ENCODE measurements at regions not wholly inside any gene's neighbourhood (a gene's known extent, or its start where the extent isn't known, plus 50 kb on each side); places are given as distances from the start of the nearest gene placed in this dataset.

- Histone ChIP-seq H3K9ac (ENCODE audit: low read length) (no peak overlapping the region), H3K36me3 (ENCODE audit: insufficient read depth, low read length) (no peaks in the 10 kb centered on the region), H3K27ac (ENCODE audit: low read length) (no peak overlapping the region), H3K79me2 (replicated peaks; ENCODE audit: insufficient read depth, low read length) (no peaks in the 10 kb centered on the region), H3K9me3 (ENCODE audit: low read length) (no peaks in the 10 kb centered on the region), H3F3A (ENCODE audit: insufficient read depth, low read length, poor library complexity, severe bottlenecking) (no peaks in the 10 kb centered on the region), H3K27me3 (ENCODE audit: insufficient read depth, low read depth, low read length) (no peaks in the 10 kb centered on the region), H2AFZ (ENCODE audit: low read depth, low read length) (no peak overlapping the region), H3K4me2 (ENCODE audit: low read length) (no peak overlapping the region), H3K4me3 (ENCODE audit: low read length) (no peak overlapping the region), H3K9me2 (ENCODE audit: insufficient read depth, low read length) (no peaks in the 10 kb centered on the region), H4K20me1 (ENCODE audit: insufficient read depth) (no peaks in the 10 kb centered on the region)
- no peak for TF ChIP-seq EZH2 (IDR thresholded peaks at IDR 0.05; ENCODE audit: borderline replicate concordance, insufficient read depth, low read length, poor library complexity, severe bottlenecking)
- no peak for TF ChIP-seq EP300 (conservative IDR thresholded peaks at IDR 0.05; ENCODE audit: poor library complexity, severe bottlenecking)
- TF ChIP-seq, protein P1, sequence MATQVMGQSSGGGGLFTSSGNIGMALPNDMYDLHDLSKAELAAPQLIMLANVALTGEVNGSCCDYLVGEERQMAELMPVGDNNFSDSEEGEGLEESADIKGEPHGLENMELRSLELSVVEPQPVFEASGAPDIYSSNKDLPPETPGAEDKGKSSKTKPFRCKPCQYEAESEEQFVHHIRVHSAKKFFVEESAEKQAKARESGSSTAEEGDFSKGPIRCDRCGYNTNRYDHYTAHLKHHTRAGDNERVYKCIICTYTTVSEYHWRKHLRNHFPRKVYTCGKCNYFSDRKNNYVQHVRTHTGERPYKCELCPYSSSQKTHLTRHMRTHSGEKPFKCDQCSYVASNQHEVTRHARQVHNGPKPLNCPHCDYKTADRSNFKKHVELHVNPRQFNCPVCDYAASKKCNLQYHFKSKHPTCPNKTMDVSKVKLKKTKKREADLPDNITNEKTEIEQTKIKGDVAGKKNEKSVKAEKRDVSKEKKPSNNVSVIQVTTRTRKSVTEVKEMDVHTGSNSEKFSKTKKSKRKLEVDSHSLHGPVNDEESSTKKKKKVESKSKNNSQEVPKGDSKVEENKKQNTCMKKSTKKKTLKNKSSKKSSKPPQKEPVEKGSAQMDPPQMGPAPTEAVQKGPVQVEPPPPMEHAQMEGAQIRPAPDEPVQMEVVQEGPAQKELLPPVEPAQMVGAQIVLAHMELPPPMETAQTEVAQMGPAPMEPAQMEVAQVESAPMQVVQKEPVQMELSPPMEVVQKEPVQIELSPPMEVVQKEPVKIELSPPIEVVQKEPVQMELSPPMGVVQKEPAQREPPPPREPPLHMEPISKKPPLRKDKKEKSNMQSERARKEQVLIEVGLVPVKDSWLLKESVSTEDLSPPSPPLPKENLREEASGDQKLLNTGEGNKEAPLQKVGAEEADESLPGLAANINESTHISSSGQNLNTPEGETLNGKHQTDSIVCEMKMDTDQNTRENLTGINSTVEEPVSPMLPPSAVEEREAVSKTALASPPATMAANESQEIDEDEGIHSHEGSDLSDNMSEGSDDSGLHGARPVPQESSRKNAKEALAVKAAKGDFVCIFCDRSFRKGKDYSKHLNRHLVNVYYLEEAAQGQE (IDR thresholded peaks at IDR 0.05; ENCODE audit: borderline replicate concordance): no peak
- TF ChIP-seq TAF1 (IDR thresholded peaks at IDR 0.05; ENCODE audit: low read depth): no peak
- no peak for TF ChIP-seq RAD21 (conservative IDR thresholded peaks at IDR 0.05)
- no peak for TF ChIP-seq CTCF (IDR thresholded peaks at IDR 0.05; ENCODE audit: poor library complexity, severe bottlenecking)
- no peak for TF ChIP-seq SMC3 (conservative IDR thresholded peaks at IDR 0.05; ENCODE audit: poor library complexity)
- no peak for TF ChIP-seq MXI1 (conservative IDR thresholded peaks at IDR 0.05; ENCODE audit: poor library complexity, severe bottlenecking)
- TF ChIP-seq POLR2AphosphoS5 (IDR thresholded peaks at IDR 0.05): no peak
These were observed 394.7 kb upstream of the ZNF804A start for GRCh38 chr2:184203661-184204060.

DNA sequence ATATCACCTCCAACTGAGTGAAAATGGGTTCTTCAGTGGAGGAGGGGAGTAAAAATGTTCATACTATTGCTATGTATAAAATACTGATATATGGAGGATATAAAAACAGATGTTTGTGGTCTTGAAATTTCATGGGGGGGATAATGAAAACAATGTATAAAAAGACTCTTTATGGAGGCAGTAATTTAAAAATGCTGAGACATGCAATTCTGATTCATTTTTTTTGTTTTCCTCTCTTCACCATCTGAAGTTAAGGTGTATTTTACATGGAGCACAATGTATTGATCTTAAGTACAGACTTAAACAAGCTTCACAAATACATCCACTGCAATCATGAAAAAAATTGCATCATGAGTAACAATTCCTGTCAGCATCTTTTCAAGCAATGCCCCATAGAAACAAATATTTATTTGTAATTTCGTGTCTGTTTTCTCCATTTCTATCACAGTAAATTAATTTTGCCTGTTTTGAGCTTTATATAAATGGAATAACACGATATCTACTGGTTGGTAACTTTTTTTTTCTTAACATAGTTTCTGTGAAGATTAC is 393.2 kb upstream of the ZNF804A start:
- Histone ChIP-seq H3K9ac (ENCODE audit: low read length) (no peak overlapping the region), H3K27me3 (ENCODE audit: insufficient read depth, low read depth, low read length) (no peaks in the 10 kb centered on the region), H3K79me2 (replicated peaks; ENCODE audit: insufficient read depth, low read length) (no peaks in the 10 kb centered on the region), H3K4me2 (ENCODE audit: low read length) (no peak overlapping the region), H3F3A (ENCODE audit: insufficient read depth, low read length, poor library complexity, severe bottlenecking) (no peaks in the 10 kb centered on the region), H4K20me1 (ENCODE audit: insufficient read depth) (no peaks in the 10 kb centered on the region), H2AFZ (ENCODE audit: low read depth, low read length) (no peak overlapping the region), H3K9me2 (ENCODE audit: insufficient read depth, low read length) (no peaks in the 10 kb centered on the region), H3K27ac (ENCODE audit: low read length) (no peak overlapping the region), H3K4me3 (ENCODE audit: low read length) (no peak overlapping the region), H3K36me3 (ENCODE audit: insufficient read depth, low read length) (no peaks in the 10 kb centered on the region), H3K9me3 (ENCODE audit: low read length) (no peaks in the 10 kb centered on the region)
- no peak for TF ChIP-seq POLR2AphosphoS5 (IDR thresholded peaks at IDR 0.05)
- TF ChIP-seq, protein P1 (IDR thresholded peaks at IDR 0.05; ENCODE audit: borderline replicate concordance): no peak
- no peak for TF ChIP-seq EZH2 (IDR thresholded peaks at IDR 0.05; ENCODE audit: borderline replicate concordance, insufficient read depth, low read length, poor library complexity, severe bottlenecking)
- no peak for TF ChIP-seq MXI1 (conservative IDR thresholded peaks at IDR 0.05; ENCODE audit: poor library complexity, severe bottlenecking)
- TF ChIP-seq TAF1 (IDR thresholded peaks at IDR 0.05; ENCODE audit: low read depth): no peak
- no peak for TF ChIP-seq RAD21 (conservative IDR thresholded peaks at IDR 0.05)
- no peak for TF ChIP-seq EP300 (conservative IDR thresholded peaks at IDR 0.05; ENCODE audit: poor library complexity, severe bottlenecking)
- no peak for TF ChIP-seq SMC3 (conservative IDR thresholded peaks at IDR 0.05; ENCODE audit: poor library complexity)
- no peak for TF ChIP-seq CTCF (IDR thresholded peaks at IDR 0.05; ENCODE audit: poor library complexity, severe bottlenecking)
